Rectal smooth muscle tissue (tissue), 1 donor: ENCODE measurements at regions not wholly inside any gene's neighbourhood (a gene's known extent, or its start where the extent isn't known, plus 50 kb on each side); places are given as distances from the start of the nearest gene placed in this dataset.

Experiments used
- H3K27ac ChIP-seq: one replicate; pipeline ENCODE4 v1.7.0; 2013; ENCODE audit warnings: low read depth, low read length, inconsistent platforms
- H3K27me3 ChIP-seq: one replicate; pipeline ENCODE4 v1.7.0; 2013; ENCODE audit warnings: low read length; ENCODE audit not compliant: control insufficient read depth, insufficient read depth
- H3K36me3 ChIP-seq: one replicate; pipeline ENCODE4 v1.7.0; 2013; ENCODE audit warnings: low read length; ENCODE audit not compliant: control insufficient read depth, insufficient read depth
- H3K4me1 ChIP-seq: one replicate; pipeline ENCODE4 v1.7.0; 2013; ENCODE audit warnings: low read length; ENCODE audit not compliant: control insufficient read depth, insufficient read depth
- H3K4me3 ChIP-seq: one replicate; pipeline ENCODE4 v1.7.0; 2013; ENCODE audit warnings: low read length
- H3K9ac ChIP-seq: one replicate; pipeline ENCODE4 v1.7.0; 2013; ENCODE audit warnings: low read length

DNA sequence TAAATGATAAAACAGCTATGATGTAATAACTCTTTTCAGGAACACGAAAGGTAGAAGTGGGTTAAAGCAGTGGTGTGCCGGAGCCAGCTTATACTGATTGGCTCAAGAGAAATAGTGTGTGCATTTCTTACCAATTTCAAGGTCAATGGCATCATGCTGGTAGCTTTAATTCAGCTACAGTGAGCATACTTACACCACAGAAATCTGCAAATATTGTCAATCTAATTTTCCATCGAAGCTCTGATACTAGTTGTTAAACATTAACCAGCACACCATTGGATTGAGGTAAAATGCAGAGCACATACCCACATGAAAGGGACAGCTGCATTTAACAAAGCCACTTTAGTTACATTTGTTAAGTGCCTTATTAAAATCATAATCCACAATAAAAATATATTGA is 225.7 kb downstream of the KCNC2 start:
- Histone ChIP-seq H3K36me3 (no peaks in the 10 kb centered on the region), H3K27ac (no peak overlapping the region), H3K4me3 (no peak overlapping the region), H3K9ac (no peak overlapping the region), H3K4me1 (no peaks in the 10 kb centered on the region), H3K27me3 (no peaks in the 10 kb centered on the region)

DNA sequence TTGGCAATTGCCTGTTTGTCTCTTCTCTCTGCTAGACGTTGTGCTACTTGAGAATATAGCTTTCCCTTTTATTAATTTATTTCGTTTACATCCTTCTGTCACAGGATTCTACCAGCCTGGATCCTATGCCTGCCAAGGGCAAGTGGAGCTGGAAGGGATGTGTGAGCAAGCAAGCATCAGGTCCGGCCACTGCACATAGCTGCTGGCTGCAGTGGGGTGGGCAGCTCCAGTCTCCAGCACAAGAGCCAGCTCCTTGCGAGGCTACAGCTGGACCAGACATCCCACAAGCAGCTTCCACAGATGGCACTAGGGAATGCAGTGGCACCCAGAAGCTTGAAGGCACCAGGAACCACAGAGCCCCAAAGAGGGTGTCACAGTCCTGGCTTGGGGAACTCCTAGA is 225.0 kb downstream of the KCNC2 start:
- Histone ChIP-seq H3K4me3 (no peak overlapping the region), H3K36me3 (no peaks in the 10 kb centered on the region), H3K27ac (no peak overlapping the region), H3K9ac (no peak overlapping the region), H3K27me3 (no peaks in the 10 kb centered on the region), H3K4me1 (no peaks in the 10 kb centered on the region)

DNA sequence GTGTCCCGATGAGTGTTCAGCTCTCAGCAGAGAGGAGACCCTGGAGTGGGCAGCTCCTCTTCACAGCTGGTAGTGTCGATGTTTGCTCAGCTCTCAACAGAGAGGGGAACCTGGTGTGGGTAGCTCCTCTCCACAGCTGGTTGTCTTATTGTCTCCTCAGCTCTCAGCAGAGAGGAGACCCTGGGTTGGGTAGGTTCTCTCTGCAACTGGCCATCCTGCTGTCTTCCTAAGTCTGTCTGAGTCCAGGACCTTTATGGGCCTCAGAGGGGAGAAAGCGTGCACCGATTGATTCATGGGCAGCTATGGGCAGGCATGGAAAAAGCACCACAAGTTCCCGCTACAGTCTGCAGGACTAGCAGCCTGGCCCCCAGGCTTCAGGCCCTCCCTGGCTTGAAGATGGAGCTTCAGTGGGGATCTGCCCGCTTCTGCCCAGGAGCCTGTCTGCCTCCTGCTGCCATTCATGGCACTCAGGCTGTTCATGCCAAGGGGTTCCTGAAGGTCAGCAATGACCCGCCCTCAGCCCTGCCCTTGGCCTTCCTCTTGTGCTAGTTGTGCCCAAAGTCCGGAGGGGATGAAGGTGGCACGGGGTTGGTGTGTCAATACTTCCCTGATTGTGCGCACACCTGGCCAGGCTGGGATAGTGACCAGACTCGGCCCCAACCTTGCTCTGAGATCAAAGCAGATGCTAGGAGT is 224.2 kb downstream of the KCNC2 start:
- Histone ChIP-seq H3K4me1 (no peaks in the 10 kb centered on the region), H3K27me3 (no peaks in the 10 kb centered on the region), H3K27ac (no peak overlapping the region), H3K4me3 (no peak overlapping the region), H3K36me3 (no peaks in the 10 kb centered on the region), H3K9ac (no peak overlapping the region)

DNA sequence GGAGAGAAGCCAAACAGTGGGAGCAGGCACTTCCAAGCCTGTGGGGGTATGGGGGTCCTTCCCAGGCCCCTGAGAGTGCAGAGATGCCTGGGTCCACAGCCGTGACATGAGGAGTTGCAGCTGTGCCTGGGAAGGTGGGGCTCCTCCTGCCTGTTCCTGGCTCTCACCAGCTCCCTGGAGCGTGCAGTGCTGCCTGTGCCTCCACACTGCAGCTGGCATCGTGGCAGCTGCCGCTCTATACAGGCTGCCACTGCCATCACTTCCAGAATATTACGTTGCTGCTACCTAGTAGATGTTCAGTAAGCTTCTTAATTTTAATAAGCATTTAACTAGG is 223.7 kb downstream of the KCNC2 start:
- Histone ChIP-seq H3K4me1 (no peaks in the 10 kb centered on the region), H3K27ac (no peak overlapping the region), H3K27me3 (no peaks in the 10 kb centered on the region), H3K4me3 (no peak overlapping the region), H3K9ac (no peak overlapping the region), H3K36me3 (no peaks in the 10 kb centered on the region)

DNA sequence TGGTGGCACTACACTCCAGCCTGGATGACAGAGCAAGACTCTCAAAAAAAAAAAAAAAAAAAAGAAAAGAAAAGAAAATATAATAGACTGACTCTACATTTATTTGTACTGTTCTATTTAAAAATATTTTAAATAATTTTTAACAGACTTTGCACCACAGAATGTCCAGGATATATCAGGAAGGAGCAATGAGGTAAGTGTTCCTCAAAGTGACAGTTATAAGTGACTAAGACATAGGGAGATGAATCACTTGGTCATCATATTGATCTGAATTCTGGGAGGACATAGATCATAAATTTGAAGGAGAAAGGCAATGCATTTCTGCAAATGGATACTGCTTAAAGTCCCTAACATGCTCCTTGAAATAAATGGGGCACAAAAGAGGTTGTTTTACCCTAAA is 221.5 kb downstream of the KCNC2 start:
- Histone ChIP-seq H3K9ac (no peak overlapping the region), H3K4me3 (no peak overlapping the region), H3K27ac (no peak overlapping the region), H3K27me3 (no peaks in the 10 kb centered on the region), H3K4me1 (no peaks in the 10 kb centered on the region), H3K36me3 (no peaks in the 10 kb centered on the region)
